H1 (cell line): ENCODE measurements at regions not wholly inside any gene's neighbourhood (a gene's known extent, or its start where the extent isn't known, plus 50 kb on each side); places are given as distances from the start of the nearest gene placed in this dataset.

Experiments
- CTCF ChIP-seq, 3 experiments: IDR thresholded peaks; 1 replicate in 2 of 3; 2 replicates in 1 of 3; pipeline versions ENCODE4 v1.5.1 to v1.6.1; 2011; ENCODE audit warnings: low read length in 3 of 3, mild to moderate bottlenecking in 3 of 3, inconsistent platforms in 2 of 3, low read depth in 1 of 3, moderate library complexity in 1 of 3; ENCODE audit not compliant: insufficient read depth in 1 of 3; ENCODE audit errors: control extremely low read depth in 1 of 3
- EP300 ChIP-seq, 2 experiments: IDR thresholded peaks; 1 replicate in 1 of 2; 2 replicates in 1 of 2; pipeline ENCODE4 v1.6.1; 2011 to 2012; ENCODE audit warnings: low read depth in 2 of 2, low read length in 2 of 2, mild to moderate bottlenecking in 2 of 2, borderline replicate concordance in 1 of 2, inconsistent platforms in 1 of 2, moderate library complexity in 1 of 2
- POLR2A ChIP-seq, 2 experiments: IDR thresholded peaks; 1 replicate in 1 of 2; 2 replicates in 1 of 2; pipeline ENCODE4 v1.6.1; 2011; ENCODE audit warnings: low read depth in 2 of 2, low read length in 2 of 2, mild to moderate bottlenecking in 2 of 2; ENCODE audit errors: control extremely low read depth in 1 of 2

DNA sequence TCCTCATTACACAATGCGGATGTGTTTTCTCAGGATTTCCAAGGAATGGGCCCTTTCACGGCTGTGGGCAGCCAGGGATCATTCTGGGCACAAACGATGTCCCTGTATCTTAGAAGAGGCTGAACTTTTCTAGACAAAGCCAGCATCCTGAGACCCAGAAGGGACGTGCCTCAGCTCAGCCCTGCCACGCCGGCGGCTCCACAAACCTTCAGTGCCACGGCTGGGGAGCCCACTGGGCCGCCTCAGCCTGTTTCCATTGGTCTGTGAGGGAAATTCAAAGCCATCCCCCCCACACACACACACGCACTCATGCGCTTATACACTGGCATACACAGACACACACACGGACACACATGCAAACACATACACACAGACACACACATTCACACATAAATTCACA lies 344.9 kb upstream of the MKI67 start:
- TF ChIP-seq POLR2A (IDR thresholded peaks at IDR 0.05; ENCODE audit: control extremely low read depth in 1 of 2, low read depth in 2 of 2, low read length in 2 of 2): no peak
- no peak for TF ChIP-seq CTCF (IDR thresholded peaks at IDR 0.05; ENCODE audit: control extremely low read depth in 1 of 3, insufficient read depth in 1 of 3, low read depth in 1 of 3, low read length in 3 of 3)
- no peak for TF ChIP-seq EP300 (IDR thresholded peaks at IDR 0.05; ENCODE audit: borderline replicate concordance in 1 of 2, low read depth in 2 of 2, low read length in 2 of 2)
